Left hindlimb (tissue), 1 donor: ENCODE measurements at regions not wholly inside any gene's neighbourhood (a gene's known extent, or its start where the extent isn't known, plus 50 kb on each side); places are given as distances from the start of the nearest gene placed in this dataset.

Experiments
- DNase-seq: peaks from one replicate; pipeline ENCODE4 v3.0.0-alpha.2; 2018

DNA sequence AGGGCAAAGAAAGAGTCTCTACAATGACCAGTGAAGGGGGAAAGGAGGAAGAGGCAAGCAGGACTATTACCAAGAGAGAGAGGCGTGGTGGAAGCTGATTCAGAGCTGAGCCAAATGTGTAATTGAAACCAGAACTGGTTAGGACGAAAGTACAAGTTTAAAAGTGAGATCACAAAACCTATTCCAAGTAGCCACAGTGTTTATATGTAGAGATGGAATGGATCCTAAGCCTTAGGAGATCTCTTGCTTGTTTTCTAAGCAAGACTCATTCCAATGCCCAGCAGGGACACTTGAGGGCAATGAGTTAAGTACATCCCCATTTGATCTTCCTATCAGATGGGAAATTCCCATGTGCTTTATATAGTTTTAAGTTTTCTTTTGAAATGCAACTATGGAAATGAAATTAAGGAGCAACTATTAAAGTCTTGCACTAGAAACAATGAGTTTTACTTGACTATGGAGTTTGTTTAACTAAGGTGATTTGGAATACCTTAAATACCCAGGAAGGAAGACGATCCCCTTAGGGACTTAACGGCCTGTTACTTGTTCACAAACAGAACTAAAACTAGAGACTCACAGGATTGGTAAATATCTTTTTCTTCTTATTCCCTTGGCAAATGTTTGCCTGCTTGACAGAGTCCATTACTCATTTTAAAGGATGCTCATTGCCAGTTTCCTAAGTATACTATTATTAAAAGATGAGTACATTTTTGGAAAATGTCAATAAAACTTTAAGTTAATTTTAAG, 51.1 kb upstream of the SNX2 start:
- DNase-seq = peak; percentile 40
